ENCODE measurements at regions not wholly inside any gene's neighbourhood (a gene's known extent, or its start where the extent isn't known, plus 50 kb on each side); places are given as distances from the start of the nearest gene placed in this dataset.

GRCh38 chrX:115410731-115411428 lies 121.4 kb downstream of the LUZP4 start:
- Histone ChIP-seq H3K36me3 (no peaks in the 10 kb centered on the region), H3K27ac (no peak overlapping the region), H3K4me3 (no peak overlapping the region), H3K4me1 (no peaks in the 10 kb centered on the region), H3K27me3 (no peaks in the 10 kb centered on the region), H3K9me3 (no peaks in the 10 kb centered on the region)
- no peak for TF ChIP-seq POLR2A (IDR thresholded peaks at IDR 0.05)
- TF ChIP-seq CTCF (IDR thresholded peaks at IDR 0.05), result no peak
- TF ChIP-seq EP300 (IDR thresholded peaks at IDR 0.05), result no peak
- TF ChIP-seq POLR2AphosphoS5 (IDR thresholded peaks at IDR 0.05), result no peak
- intact Hi-C loops (cut with DNase I; ENCODE audit: low total_unique reads), result no loop called here
- 80 to 92% (median 83%) methylated on average over 5 of the region's 5 CpGs for WGBS, 5 donors
- DNase-seq, result no peak

GRCh38 chrX:115413246-115413878 lies 123.8 kb downstream of the LUZP4 start:
- H3K27me3 ChIP-seq, result peaks cover 0 to 4% (median 0%) of the 10 kb centered on the region in 3 donors

DNA sequence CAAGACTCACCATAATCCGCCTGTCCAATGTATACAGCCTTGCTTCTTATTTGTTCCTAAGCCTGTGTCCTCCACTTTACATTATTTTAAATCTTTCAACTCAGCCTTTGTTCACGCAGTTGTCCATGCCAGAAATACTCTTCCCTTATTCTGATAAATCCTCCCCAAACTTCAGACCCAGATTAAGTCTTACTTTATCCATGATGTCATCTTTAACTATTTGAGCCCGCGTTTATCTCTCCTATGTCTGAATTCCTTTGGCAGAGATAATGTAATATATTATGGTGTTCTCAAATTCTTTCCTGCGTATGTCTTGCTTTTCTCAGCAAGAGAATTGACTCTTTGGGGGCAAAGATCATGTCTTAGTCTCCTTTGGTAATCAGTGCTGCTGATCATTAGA lies 129.6 kb downstream of the LUZP4 start:
- Histone ChIP-seq H3K36me3 (no peaks in the 10 kb centered on the region), H3K27ac (no peak overlapping the region), H3K4me3 (no peak overlapping the region), H3K9me3 (no peaks in the 10 kb centered on the region), H3K4me1 (no peaks in the 10 kb centered on the region), H3K27me3 (peaks cover 0 to 12% (median 0%) of the 10 kb centered on the region in 3 donors)
- intact Hi-C loops (cut with DNase I; ENCODE audit: low total_unique reads), result no loop called here
- TF ChIP-seq EP300 (IDR thresholded peaks at IDR 0.05) (no peak), POLR2AphosphoS5 (IDR thresholded peaks at IDR 0.05) (no peak), CTCF (IDR thresholded peaks at IDR 0.05) (no peak), POLR2A (IDR thresholded peaks at IDR 0.05) (no peak)
- 67 to 89% (median 73%) methylated on average over 5 of the region's 5 CpGs for WGBS, 5 donors
- no peak for DNase-seq

More at GRCh38 chrX:115413246-115413878, 123.8 kb downstream of the LUZP4 start:
- no peak for TF ChIP-seq EP300 (IDR thresholded peaks at IDR 0.05)
- no peak for TF ChIP-seq CTCF (IDR thresholded peaks at IDR 0.05)
- TF ChIP-seq POLR2AphosphoS5 (IDR thresholded peaks at IDR 0.05), result no peak
- TF ChIP-seq POLR2A (IDR thresholded peaks at IDR 0.05), result no peak
- Histone ChIP-seq H3K27ac (no peak overlapping the region), H3K36me3 (no peaks in the 10 kb centered on the region), H3K4me3 (no peak overlapping the region), H3K4me1 (no peaks in the 10 kb centered on the region), H3K9me3 (no peaks in the 10 kb centered on the region)
- DNase-seq, result no peak
- 61 to 70% (median 66%) methylated on average over 7 of the region's 7 CpGs for WGBS, 5 donors
- intact Hi-C loops (cut with DNase I; ENCODE audit: low total_unique reads), result no loop called here

DNA sequence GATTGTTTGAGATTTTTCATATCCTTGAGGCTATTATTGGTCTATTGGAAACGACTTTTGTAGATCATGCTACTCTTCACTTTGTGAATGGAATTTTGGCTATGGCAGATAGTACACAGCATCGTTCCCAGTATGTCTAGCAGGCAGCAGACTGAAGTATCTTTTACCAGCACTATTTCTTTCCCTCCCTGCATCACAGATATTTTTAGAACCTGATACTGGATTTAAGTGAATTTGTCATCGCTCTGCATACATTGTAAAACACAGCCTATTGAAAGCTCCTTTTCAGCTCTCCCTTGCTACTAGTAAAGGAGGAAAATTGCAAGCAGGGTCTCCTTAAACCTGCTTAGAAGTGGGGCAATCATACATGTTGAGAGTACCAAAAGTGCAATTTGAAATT lies 133.6 kb downstream of the LUZP4 start:
- TF ChIP-seq EP300 (IDR thresholded peaks at IDR 0.05) (no peak), POLR2A (IDR thresholded peaks at IDR 0.05) (no peak), POLR2AphosphoS5 (IDR thresholded peaks at IDR 0.05) (no peak), CTCF (IDR thresholded peaks at IDR 0.05) (no peak)
- intact Hi-C loops (cut with DNase I; ENCODE audit: low total_unique reads), result no loop called here
- Histone ChIP-seq H3K27ac (no peak overlapping the region), H3K27me3 (peaks cover 0 to 14% (median 0%) of the 10 kb centered on the region in 3 donors), H3K4me1 (no peaks in the 10 kb centered on the region), H3K36me3 (no peaks in the 10 kb centered on the region), H3K9me3 (peaks cover 0 to 12% (median 5%) of the 10 kb centered on the region in 4 donors), H3K4me3 (no peak overlapping the region)
- no peak for DNase-seq
- 52 to 73% (median 71%) methylated on average over 3 of the region's 3 CpGs for WGBS, 5 donors

Measured in stomach (tissue), 8 donors.